GM12878 (cell line): ENCODE measurements at regions not wholly inside any gene's neighbourhood (a gene's known extent, or its start where the extent isn't known, plus 50 kb on each side); places are given as distances from the start of the nearest gene placed in this dataset.

ENCODE experiments used
- ATAC-seq: fragments of 200-7000 bp; cut with Tn5 transposase; 3 replicates; pipeline ENCODE4 v1.9.1; 2020; ENCODE audit warnings: mild to moderate bottlenecking, moderate library complexity
- BruUV-seq: library from RNA; stranded (reverse); fragments of 400-500 nt; replicated peaks from 2 replicates; lab custom pipeline; 2021; lab: Mats Ljungman, UMichigan
- CTCF ChIA-PET: fragments of 300-600 bp; sonication (Branson Sonifier 250); formaldehyde crosslinking; extraction: SDS; loops from one replicate; lab custom pipeline; 2021; ENCODE audit warnings: inconsistent platforms; lab: Yijun Ruan, JAX
- POLR2A ChIA-PET: fragments of 350-600 bp; formaldehyde crosslinking; extraction: SDS; loops from one replicate; lab custom pipeline; 2021; ENCODE audit warnings: inconsistent platforms; lab: Charles Lee
- RAD21 ChIA-PET: fragments of 300-600 bp; sonication (Branson Sonifier 250); formaldehyde crosslinking; loops from one replicate; lab custom pipeline; 2023; ENCODE audit warnings: antibody characterized with exemption; ENCODE audit not compliant: unreplicated experiment; lab: Charles Lee
- SMC1A ChIA-PET: fragments of 300-600 bp; sonication (Branson Sonifier 250); formaldehyde crosslinking; loops from one replicate; lab custom pipeline; 2023; ENCODE audit not compliant: unreplicated experiment, uncharacterized antibody; lab: Charles Lee
- DNase-seq: peaks from one replicate; pipeline ENCODE4 v3.0.0-alpha.2; 2011; ENCODE audit warnings: low read depth, low spot score
- FAIRE-seq: peaks from 3 replicates; lab custom pipeline; 2011; peaks lifted over from hg19 to GRCh38; lab: Jason Lieb, UNC
- H2AFZ ChIP-seq: 2 replicates; pipeline ENCODE4 v1.6.0; 2011; ENCODE audit warnings: low read depth, low read length, control low read depth; ENCODE audit not compliant: control insufficient read depth
- H3K27ac ChIP-seq: 2 replicates; pipeline ENCODE4 v1.5.1; 2011; ENCODE audit warnings: control low read depth; ENCODE audit not compliant: control insufficient read depth, insufficient read depth
- H3K27me3 ChIP-seq, 2 experiments: replicated peaks in 1 of 2; 2 replicates each; pipeline versions ENCODE4 v1.6.0 to v1.6.1; 2011; ENCODE audit warnings: low read length in 1 of 2; ENCODE audit not compliant: control insufficient read depth in 2 of 2, insufficient read depth in 2 of 2
- H3K36me3 ChIP-seq, 2 experiments: 2 replicates each; pipeline ENCODE4 v1.5.1; 2011; ENCODE audit warnings: low read length in 1 of 2; ENCODE audit not compliant: control insufficient read depth in 2 of 2, insufficient read depth in 2 of 2
- H3K4me1 ChIP-seq: 2 replicates; pipeline ENCODE4 v1.6.1; 2011; ENCODE audit warnings: mild to moderate bottlenecking, low read length, moderate library complexity, mixed read lengths; ENCODE audit not compliant: control insufficient read depth, insufficient read depth
- H3K4me2 ChIP-seq: 2 replicates; pipeline ENCODE4 v1.6.0; 2011; ENCODE audit warnings: control low read depth; ENCODE audit not compliant: control insufficient read depth, insufficient read depth
- H3K4me3 ChIP-seq: fragments of 200-600 bp; sonication (generic); 2 replicates; pipeline ENCODE4 v1.5.1; 2016
- H3K79me2 ChIP-seq: 2 replicates; pipeline ENCODE4 v1.6.0; 2011; ENCODE audit warnings: low read length; ENCODE audit not compliant: control insufficient read depth, insufficient read depth
- H3K9ac ChIP-seq: 2 replicates; pipeline ENCODE4 v1.8.0; 2011; ENCODE audit warnings: low read length, control low read depth, mixed read lengths; ENCODE audit not compliant: control insufficient read depth, insufficient read depth
- H3K9me3 ChIP-seq: replicated peaks from 3 replicates; pipeline ENCODE4 v1.5.1; 2011; ENCODE audit warnings: mild to moderate bottlenecking, low read length; ENCODE audit not compliant: control insufficient read depth, insufficient read depth
- H4K20me1 ChIP-seq: 2 replicates; pipeline ENCODE4 v1.6.0; 2011; ENCODE audit not compliant: control insufficient read depth, insufficient read depth
- FOXM1 ChIP-seq: IDR thresholded peaks from 2 replicates; pipeline ENCODE4 v1.6.1; 2012; ENCODE audit warnings: low read depth, mild to moderate bottlenecking, inconsistent platforms, low read length, moderate library complexity
- HDAC2 ChIP-seq: fragments of 200-600 bp; sonication (generic); IDR thresholded peaks from 2 replicates; pipeline ENCODE4 v1.6.1; 2017
- NFIC ChIP-seq: IDR thresholded peaks from 2 replicates; pipeline ENCODE4 v1.6.1; 2012; ENCODE audit warnings: low read depth, mild to moderate bottlenecking, inconsistent platforms, low read length, moderate library complexity
- PML ChIP-seq: IDR thresholded peaks from 2 replicates; pipeline ENCODE4 v1.6.1; 2012; ENCODE audit warnings: low read length, inconsistent platforms
- POLR2AphosphoS5 ChIP-seq: IDR thresholded peaks from 2 replicates; pipeline ENCODE4 v1.6.1; 2011; ENCODE audit warnings: mild to moderate bottlenecking, low read length, inconsistent platforms
- SIN3A ChIP-seq: IDR thresholded peaks from 2 replicates; pipeline ENCODE4 v1.6.1; 2012; ENCODE audit warnings: low read depth, low read length, improper control_type of control experiment
- TARDBP ChIP-seq: IDR thresholded peaks from 2 replicates; pipeline ENCODE4 v1.6.1; 2016; ENCODE audit warnings: borderline replicate concordance
- WGBS: methylation state at CpG from one replicate; pipeline ENCODE4 v1.1.6; 2016; ENCODE audit warnings: low lambda C conversion rate; ENCODE audit not compliant: insufficient replicate concordance, insufficient coverage; ENCODE audit errors: missing lambda C conversion rate; 5-methylcytosine and 5-hydroxymethylcytosine counted together
- in situ Hi-C: fragments of 300-500 bp; cut with MboI; formaldehyde crosslinking; loops from 9 replicates; pipeline ENCODE4 v1.14.3; 2018; ENCODE audit warnings: mixed read lengths
- intact Hi-C: fragments of 100-400 bp; cut with micrococcal nuclease; formaldehyde crosslinking; loops from one replicate; pipeline ENCODE4 v1.14.2; 2022; ENCODE audit not compliant: unreplicated experiment
- TF ChIP-seq, protein P1 (sequence below): fragments of 450-650 bp; IDR thresholded peaks from 2 replicates; pipeline ENCODE4 v1.6.1; 2016; ENCODE audit warnings: mild to moderate bottlenecking

DNA sequence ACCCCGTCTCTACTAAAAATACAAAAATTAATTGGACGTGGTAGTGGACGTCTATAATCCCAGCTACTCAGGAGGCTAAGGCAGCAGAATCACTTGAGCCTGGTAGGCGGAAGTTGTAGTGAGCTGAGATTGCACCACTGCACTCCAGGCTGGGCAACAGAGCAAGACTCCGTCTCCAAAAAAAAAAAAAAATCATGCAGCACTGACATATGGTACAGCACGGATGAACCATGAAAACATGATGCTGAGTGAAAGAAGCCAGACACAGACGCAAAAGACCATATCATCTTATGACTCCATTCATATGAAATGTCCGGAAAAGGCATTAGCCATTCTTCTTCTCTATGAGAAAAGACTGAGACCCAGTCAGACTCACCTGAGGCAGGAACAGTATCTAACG, 50.4 kb downstream of the PITPNM2 start:
- RAD21 ChIA-PET = no interaction called here
- Histone ChIP-seq H3K27me3 (no peaks in the 10 kb centered on the region; a peak in 1 of 4 replicates), H3K79me2 (no peaks in the 10 kb centered on the region), H2AFZ (no peak overlapping the region), H3K9ac (no peak overlapping the region), H3K4me3 (no peak overlapping the region), H3K9me3 (no peaks in the 10 kb centered on the region), H3K4me1 (no peaks in the 10 kb centered on the region), H3K36me3 (no peaks in the 10 kb centered on the region), H4K20me1 (no peaks in the 10 kb centered on the region), H3K27ac (no peak overlapping the region), H3K4me2 (no peak overlapping the region)
- SMC1A ChIA-PET = no interaction called here
- 53% methylated on average over 9 of the region's 9 CpGs for WGBS
- no TSS peak for BruUV-seq
- intact Hi-C loops (no loop called here), in situ Hi-C loops (no loop called here)
- FAIRE-seq = no peak
- no peak for ATAC-seq
- CTCF ChIA-PET = no interaction called here
- no peak for TF ChIP-seq PML
- no peak for TF ChIP-seq FOXM1
- no peak for TF ChIP-seq HDAC2
- TF ChIP-seq, protein P1, sequence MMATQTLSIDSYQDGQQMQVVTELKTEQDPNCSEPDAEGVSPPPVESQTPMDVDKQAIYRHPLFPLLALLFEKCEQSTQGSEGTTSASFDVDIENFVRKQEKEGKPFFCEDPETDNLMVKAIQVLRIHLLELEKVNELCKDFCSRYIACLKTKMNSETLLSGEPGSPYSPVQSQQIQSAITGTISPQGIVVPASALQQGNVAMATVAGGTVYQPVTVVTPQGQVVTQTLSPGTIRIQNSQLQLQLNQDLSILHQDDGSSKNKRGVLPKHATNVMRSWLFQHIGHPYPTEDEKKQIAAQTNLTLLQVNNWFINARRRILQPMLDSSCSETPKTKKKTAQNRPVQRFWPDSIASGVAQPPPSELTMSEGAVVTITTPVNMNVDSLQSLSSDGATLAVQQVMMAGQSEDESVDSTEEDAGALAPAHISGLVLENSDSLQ = no peak
- POLR2A ChIA-PET = no interaction called here
- no peak for DNase-seq

DNA sequence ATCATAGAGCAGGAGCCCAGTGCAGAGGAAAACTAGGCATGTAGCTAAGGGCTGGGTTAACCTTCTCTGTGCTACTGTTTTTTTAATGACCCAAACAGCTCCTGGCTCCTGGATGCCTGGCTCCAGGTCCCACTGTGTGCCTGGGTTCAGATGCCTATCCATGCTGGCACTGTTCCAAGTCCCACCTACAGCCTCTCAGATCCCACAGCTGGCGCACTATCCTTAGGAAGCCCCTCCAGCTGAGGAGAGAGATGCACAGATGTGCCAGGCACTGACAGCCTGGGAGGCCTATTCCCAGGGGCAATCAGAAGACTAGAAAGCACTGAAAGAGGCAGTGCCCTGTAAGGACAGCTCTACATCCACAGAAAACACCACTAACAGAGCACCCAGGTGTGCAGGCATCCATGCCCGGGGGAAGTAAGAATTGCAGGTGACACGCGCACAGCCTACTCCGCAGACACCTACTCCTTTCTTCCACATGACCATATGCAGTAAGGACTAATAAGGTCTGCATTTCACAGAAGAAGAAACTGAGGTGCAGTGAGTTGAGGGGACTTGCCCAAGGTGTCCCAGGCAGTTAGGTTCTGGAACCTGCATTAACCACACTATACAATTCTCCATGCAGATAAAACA, 51.2 kb downstream of the PITPNM2 start:
- 72% methylated on average over 5 of the region's 5 CpGs for WGBS
- BruUV-seq = no TSS peak
- no peak overlapping the region for H3K9ac ChIP-seq
- ChIA-PET RAD21 (no interaction called here), POLR2A (no interaction called here), CTCF (no interaction called here)
- no peaks in the 10 kb centered on the region for H3K9me3 ChIP-seq
- no peaks in the 10 kb centered on the region for H4K20me1 ChIP-seq
- H3K4me3 ChIP-seq = no peak overlapping the region
- no peaks in the 10 kb centered on the region for H3K4me1 ChIP-seq
- TF ChIP-seq TARDBP (no peak), POLR2AphosphoS5 (no peak), NFIC (no peak), SIN3A (no peak)
- TF ChIP-seq, all 136 proteins: peak for 0
- intact Hi-C loops (no loop called here), in situ Hi-C loops (no loop called here)
- FAIRE-seq (no peak), ATAC-seq (no peak), DNase-seq (no peak)
- H3K27ac ChIP-seq = no peak overlapping the region
- H3K27me3 ChIP-seq = no peaks in the 10 kb centered on the region; a peak in 1 of 4 replicates
- H3K4me2 ChIP-seq = no peak overlapping the region
- no peaks in the 10 kb centered on the region for H3K79me2 ChIP-seq
- H2AFZ ChIP-seq = no peak overlapping the region
- no peaks in the 10 kb centered on the region for H3K36me3 ChIP-seq
- SMC1A ChIA-PET = no interaction called here
